WTC11 (cell line): ENCODE measurements at regions not wholly inside any gene's neighbourhood (a gene's known extent, or its start where the extent isn't known, plus 50 kb on each side); places are given as distances from the start of the nearest gene placed in this dataset.

Experiments used
- ATF2 ChIP-seq: sonication (generic); formaldehyde crosslinking; IDR thresholded peaks from 2 replicates; pipeline ENCODE4 v1.8.1; 2022; ENCODE audit warnings: low read depth, missing genetic modification reagents, borderline replicate concordance
- GRHL2 ChIP-seq: fragments of 250-450 bp; sonication (Bioruptor Pico); IDR thresholded peaks from 2 replicates; pipeline ENCODE4 v1.8.0; 2022; ENCODE audit warnings: mild to moderate bottlenecking, moderate library complexity; ENCODE audit not compliant: insufficient replicate concordance, severe bottlenecking
- JUN ChIP-seq: sonication (generic); formaldehyde crosslinking; IDR thresholded peaks from 2 replicates; pipeline ENCODE4 v1.8.0; 2023; ENCODE audit warnings: mild to moderate bottlenecking, missing genetic modification reagents
- NFE2L1 ChIP-seq: sonication (generic); formaldehyde crosslinking; IDR thresholded peaks from 2 replicates; pipeline ENCODE4 v1.8.1; 2023; ENCODE audit warnings: missing genetic modification reagents
- ZNF138 ChIP-seq: sonication (generic); formaldehyde crosslinking; conservative IDR thresholded peaks from 2 replicates; pipeline ENCODE4 v1.8.1; 2022; ENCODE audit warnings: mild to moderate bottlenecking, moderate library complexity, missing genetic modification reagents
- ZNF512 ChIP-seq: sonication (generic); formaldehyde crosslinking; IDR thresholded peaks from 2 replicates; pipeline ENCODE4 v1.8.1; 2022; ENCODE audit warnings: missing genetic modification reagents, borderline replicate concordance
- TF ChIP-seq, protein P1 (sequence below): fragments of 200-600 bp; IDR thresholded peaks from 2 replicates; pipeline ENCODE4 v1.8.0; 2022; ENCODE audit warnings: antibody characterized with exemption
- TF ChIP-seq, protein P2 (sequence below): sonication (generic); formaldehyde crosslinking; IDR thresholded peaks from 2 replicates; pipeline ENCODE4 v1.8.0; 2022; ENCODE audit warnings: missing genetic modification reagents
- TF ChIP-seq, protein P3 (sequence below): sonication (generic); formaldehyde crosslinking; IDR thresholded peaks from 2 replicates; pipeline ENCODE4 v1.8.1; 2023; ENCODE audit warnings: mild to moderate bottlenecking, missing genetic modification reagents, moderate library complexity
- TF ChIP-seq, protein P4 (sequence below): sonication (generic); formaldehyde crosslinking; IDR thresholded peaks from 2 replicates; pipeline ENCODE4 v1.8.1; 2023; ENCODE audit warnings: mild to moderate bottlenecking, missing genetic modification reagents, borderline replicate concordance

GRCh38 chr15:29418178-29418577, 148.6 kb upstream of the NSMCE3 start:
- TF ChIP-seq, protein P1, sequence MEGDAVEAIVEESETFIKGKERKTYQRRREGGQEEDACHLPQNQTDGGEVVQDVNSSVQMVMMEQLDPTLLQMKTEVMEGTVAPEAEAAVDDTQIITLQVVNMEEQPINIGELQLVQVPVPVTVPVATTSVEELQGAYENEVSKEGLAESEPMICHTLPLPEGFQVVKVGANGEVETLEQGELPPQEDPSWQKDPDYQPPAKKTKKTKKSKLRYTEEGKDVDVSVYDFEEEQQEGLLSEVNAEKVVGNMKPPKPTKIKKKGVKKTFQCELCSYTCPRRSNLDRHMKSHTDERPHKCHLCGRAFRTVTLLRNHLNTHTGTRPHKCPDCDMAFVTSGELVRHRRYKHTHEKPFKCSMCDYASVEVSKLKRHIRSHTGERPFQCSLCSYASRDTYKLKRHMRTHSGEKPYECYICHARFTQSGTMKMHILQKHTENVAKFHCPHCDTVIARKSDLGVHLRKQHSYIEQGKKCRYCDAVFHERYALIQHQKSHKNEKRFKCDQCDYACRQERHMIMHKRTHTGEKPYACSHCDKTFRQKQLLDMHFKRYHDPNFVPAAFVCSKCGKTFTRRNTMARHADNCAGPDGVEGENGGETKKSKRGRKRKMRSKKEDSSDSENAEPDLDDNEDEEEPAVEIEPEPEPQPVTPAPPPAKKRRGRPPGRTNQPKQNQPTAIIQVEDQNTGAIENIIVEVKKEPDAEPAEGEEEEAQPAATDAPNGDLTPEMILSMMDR, result no peak
- TF ChIP-seq NFE2L1 (CRISPR knock-in tag) (no peak), JUN (no peak), ZNF138 (CRISPR knock-in tag) (no peak), GRHL2 (CRISPR knock-in tag) (no peak), ATF2 (CRISPR knock-in tag) (no peak), ZNF512 (no peak)
- TF ChIP-seq, protein P2, sequence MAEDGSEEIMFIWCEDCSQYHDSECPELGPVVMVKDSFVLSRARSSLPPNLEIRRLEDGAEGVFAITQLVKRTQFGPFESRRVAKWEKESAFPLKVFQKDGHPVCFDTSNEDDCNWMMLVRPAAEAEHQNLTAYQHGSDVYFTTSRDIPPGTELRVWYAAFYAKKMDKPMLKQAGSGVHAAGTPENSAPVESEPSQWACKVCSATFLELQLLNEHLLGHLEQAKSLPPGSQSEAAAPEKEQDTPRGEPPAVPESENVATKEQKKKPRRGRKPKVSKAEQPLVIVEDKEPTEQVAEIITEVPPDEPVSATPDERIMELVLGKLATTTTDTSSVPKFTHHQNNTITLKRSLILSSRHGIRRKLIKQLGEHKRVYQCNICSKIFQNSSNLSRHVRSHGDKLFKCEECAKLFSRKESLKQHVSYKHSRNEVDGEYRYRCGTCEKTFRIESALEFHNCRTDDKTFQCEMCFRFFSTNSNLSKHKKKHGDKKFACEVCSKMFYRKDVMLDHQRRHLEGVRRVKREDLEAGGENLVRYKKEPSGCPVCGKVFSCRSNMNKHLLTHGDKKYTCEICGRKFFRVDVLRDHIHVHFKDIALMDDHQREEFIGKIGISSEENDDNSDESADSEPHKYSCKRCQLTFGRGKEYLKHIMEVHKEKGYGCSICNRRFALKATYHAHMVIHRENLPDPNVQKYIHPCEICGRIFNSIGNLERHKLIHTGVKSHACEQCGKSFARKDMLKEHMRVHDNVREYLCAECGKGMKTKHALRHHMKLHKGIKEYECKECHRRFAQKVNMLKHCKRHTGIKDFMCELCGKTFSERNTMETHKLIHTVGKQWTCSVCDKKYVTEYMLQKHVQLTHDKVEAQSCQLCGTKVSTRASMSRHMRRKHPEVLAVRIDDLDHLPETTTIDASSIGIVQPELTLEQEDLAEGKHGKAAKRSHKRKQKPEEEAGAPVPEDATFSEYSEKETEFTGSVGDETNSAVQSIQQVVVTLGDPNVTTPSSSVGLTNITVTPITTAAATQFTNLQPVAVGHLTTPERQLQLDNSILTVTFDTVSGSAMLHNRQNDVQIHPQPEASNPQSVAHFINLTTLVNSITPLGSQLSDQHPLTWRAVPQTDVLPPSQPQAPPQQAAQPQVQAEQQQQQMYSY (CRISPR knock-in tag), result no peak
- TF ChIP-seq, protein P3, sequence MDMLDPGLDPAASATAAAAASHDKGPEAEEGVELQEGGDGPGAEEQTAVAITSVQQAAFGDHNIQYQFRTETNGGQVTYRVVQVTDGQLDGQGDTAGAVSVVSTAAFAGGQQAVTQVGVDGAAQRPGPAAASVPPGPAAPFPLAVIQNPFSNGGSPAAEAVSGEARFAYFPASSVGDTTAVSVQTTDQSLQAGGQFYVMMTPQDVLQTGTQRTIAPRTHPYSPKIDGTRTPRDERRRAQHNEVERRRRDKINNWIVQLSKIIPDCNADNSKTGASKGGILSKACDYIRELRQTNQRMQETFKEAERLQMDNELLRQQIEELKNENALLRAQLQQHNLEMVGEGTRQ (CRISPR knock-in tag), result no peak
- TF ChIP-seq, protein P4, sequence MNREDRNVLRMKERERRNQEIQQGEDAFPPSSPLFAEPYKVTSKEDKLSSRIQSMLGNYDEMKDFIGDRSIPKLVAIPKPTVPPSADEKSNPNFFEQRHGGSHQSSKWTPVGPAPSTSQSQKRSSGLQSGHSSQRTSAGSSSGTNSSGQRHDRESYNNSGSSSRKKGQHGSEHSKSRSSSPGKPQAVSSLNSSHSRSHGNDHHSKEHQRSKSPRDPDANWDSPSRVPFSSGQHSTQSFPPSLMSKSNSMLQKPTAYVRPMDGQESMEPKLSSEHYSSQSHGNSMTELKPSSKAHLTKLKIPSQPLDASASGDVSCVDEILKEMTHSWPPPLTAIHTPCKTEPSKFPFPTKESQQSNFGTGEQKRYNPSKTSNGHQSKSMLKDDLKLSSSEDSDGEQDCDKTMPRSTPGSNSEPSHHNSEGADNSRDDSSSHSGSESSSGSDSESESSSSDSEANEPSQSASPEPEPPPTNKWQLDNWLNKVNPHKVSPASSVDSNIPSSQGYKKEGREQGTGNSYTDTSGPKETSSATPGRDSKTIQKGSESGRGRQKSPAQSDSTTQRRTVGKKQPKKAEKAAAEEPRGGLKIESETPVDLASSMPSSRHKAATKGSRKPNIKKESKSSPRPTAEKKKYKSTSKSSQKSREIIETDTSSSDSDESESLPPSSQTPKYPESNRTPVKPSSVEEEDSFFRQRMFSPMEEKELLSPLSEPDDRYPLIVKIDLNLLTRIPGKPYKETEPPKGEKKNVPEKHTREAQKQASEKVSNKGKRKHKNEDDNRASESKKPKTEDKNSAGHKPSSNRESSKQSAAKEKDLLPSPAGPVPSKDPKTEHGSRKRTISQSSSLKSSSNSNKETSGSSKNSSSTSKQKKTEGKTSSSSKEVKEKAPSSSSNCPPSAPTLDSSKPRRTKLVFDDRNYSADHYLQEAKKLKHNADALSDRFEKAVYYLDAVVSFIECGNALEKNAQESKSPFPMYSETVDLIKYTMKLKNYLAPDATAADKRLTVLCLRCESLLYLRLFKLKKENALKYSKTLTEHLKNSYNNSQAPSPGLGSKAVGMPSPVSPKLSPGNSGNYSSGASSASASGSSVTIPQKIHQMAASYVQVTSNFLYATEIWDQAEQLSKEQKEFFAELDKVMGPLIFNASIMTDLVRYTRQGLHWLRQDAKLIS, result no peak
